HCT116 (cell line): ENCODE measurements at regions not wholly inside any gene's neighbourhood (a gene's known extent, or its start where the extent isn't known, plus 50 kb on each side); places are given as distances from the start of the nearest gene placed in this dataset.
"Not testable (repeated sequence)": the region's sequence is repeated elsewhere in the genome, so short reads cannot be mapped to it uniquely, and the experiment has no call there.

ENCODE experiments used
- CTCF ChIP-seq, 3 experiments: fragments of 200-600 bp in 1 of 3; sonication (generic) in 1 of 3; IDR thresholded peaks in 2 of 3; conservative IDR thresholded peaks in 1 of 3; 2 replicates each; pipeline ENCODE4 v1.5.1; 2012 to 2017; ENCODE audit warnings: low read depth in 2 of 3, low read length in 2 of 3, antibody characterized with exemption in 1 of 3, borderline replicate concordance in 1 of 3, control low read depth in 1 of 3, mild to moderate bottlenecking in 1 of 3, mixed read lengths in 1 of 3, mixed run types in 1 of 3, moderate library complexity in 1 of 3; ENCODE audit not compliant: insufficient read depth in 1 of 3
- EZH2 ChIP-seq: fragments of 200-600 bp; sonication (generic); IDR thresholded peaks from 2 replicates; pipeline ENCODE4 v1.6.1; 2017; ENCODE audit warnings: antibody characterized with exemption, mixed run types
- EZH2phosphoT487 ChIP-seq: fragments of 200-600 bp; IDR thresholded peaks from 2 replicates; pipeline ENCODE4 v1.6.1; 2018; ENCODE audit warnings: antibody characterized with exemption, borderline replicate concordance
- JUND ChIP-seq: IDR thresholded peaks from 2 replicates; pipeline ENCODE4 v1.6.1; 2012
- POLR2AphosphoS5 ChIP-seq: IDR thresholded peaks from 2 replicates; pipeline ENCODE4 v1.6.1; 2011; ENCODE audit warnings: mild to moderate bottlenecking, low read depth, low read length, moderate library complexity
- RAD21 ChIP-seq: IDR thresholded peaks from 2 replicates; pipeline ENCODE4 v1.6.1; 2012; ENCODE audit warnings: low read depth, mild to moderate bottlenecking
- YY1 ChIP-seq: IDR thresholded peaks from 2 replicates; pipeline ENCODE4 v1.6.1; 2011; ENCODE audit warnings: low read length, low read depth, moderate library complexity, mild to moderate bottlenecking; ENCODE audit not compliant: insufficient replicate concordance; ENCODE audit errors: extremely low read depth
- TF ChIP-seq, protein P1 (sequence below): IDR thresholded peaks from 2 replicates; pipeline ENCODE4 v1.6.1; 2012

DNA sequence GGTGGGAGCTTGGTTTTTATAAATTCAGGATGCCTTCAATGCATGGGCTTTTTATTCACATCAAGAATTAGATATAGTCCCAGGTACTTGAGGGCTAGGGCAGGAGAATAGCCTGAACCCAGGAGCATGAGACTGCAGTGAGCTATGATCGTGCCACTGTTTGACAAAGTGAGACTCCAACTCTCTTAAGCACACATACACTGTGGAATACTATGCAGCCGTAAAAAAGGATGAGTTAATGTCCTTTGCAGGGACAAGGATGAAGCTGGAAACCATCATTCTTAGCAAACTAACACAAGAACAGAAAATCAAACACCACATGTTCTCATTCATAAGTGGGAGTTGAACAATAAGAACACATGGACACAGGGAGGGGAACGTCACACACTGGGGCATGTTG, 470.0 kb downstream of the SETD4 start:
- not testable (repeated sequence) for TF ChIP-seq CTCF (IDR thresholded peaks at IDR 0.05 in 2 of 3, conservative IDR thresholded peaks at IDR 0.05 in 1 of 3; ENCODE audit: borderline replicate concordance in 1 of 3, insufficient read depth in 1 of 3, low read depth in 2 of 3, low read length in 2 of 3); RAD21; EZH2; POLR2AphosphoS5; EZH2phosphoT487; YY1; JUND
- TF ChIP-seq, protein P1, sequence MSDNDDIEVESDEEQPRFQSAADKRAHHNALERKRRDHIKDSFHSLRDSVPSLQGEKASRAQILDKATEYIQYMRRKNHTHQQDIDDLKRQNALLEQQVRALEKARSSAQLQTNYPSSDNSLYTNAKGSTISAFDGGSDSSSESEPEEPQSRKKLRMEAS = not testable (repeated sequence)
